ENCODE measurements at regions not wholly inside any gene's neighbourhood (a gene's known extent, or its start where the extent isn't known, plus 50 kb on each side); places are given as distances from the start of the nearest gene placed in this dataset.

DNA sequence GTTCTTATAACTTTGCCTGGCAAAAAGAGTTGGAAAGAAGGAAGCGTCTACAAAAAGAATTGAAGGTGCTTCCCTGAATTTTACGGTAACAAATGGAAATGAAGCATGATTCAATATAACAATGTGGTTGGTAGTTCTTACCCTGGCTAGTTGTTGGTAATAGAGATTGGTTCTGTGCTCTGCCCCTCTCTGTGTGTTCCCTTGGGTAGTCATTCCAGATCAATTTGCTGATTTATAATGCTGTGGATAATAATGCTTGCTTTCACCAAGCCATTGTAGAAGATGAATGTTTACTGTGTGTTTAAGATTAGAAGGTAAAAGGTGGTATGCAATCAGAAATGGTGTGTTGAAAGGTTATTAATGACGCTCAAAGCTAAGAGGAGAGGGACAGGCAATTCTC, 577.8 kb upstream of the NXPH2 start:
- H3K4me1 ChIP-seq (ENCODE audit: insufficient read depth, low read length, severe bottlenecking), result no peaks in the 10 kb centered on the region
- TF ChIP-seq, protein P1, sequence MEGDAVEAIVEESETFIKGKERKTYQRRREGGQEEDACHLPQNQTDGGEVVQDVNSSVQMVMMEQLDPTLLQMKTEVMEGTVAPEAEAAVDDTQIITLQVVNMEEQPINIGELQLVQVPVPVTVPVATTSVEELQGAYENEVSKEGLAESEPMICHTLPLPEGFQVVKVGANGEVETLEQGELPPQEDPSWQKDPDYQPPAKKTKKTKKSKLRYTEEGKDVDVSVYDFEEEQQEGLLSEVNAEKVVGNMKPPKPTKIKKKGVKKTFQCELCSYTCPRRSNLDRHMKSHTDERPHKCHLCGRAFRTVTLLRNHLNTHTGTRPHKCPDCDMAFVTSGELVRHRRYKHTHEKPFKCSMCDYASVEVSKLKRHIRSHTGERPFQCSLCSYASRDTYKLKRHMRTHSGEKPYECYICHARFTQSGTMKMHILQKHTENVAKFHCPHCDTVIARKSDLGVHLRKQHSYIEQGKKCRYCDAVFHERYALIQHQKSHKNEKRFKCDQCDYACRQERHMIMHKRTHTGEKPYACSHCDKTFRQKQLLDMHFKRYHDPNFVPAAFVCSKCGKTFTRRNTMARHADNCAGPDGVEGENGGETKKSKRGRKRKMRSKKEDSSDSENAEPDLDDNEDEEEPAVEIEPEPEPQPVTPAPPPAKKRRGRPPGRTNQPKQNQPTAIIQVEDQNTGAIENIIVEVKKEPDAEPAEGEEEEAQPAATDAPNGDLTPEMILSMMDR (IDR thresholded peaks at IDR 0.05; ENCODE audit: low read length), result no peak
- no peak for TF ChIP-seq EZH2 (IDR thresholded peaks at IDR 0.05; ENCODE audit: borderline replicate concordance, low read length)
- H2AFZ ChIP-seq (ENCODE audit: low read length), result no peak overlapping the region
- no peaks in the 10 kb centered on the region for H3K9me2 ChIP-seq (ENCODE audit: low read depth, low read length)
- H3K79me2 ChIP-seq (ENCODE audit: insufficient read depth, low read length), result no peaks in the 10 kb centered on the region
- no peaks in the 10 kb centered on the region for H3K27me3 ChIP-seq (ENCODE audit: insufficient read depth, low read length)
- H4K20me1 ChIP-seq (ENCODE audit: insufficient read depth, low read length), result no peaks in the 10 kb centered on the region
- no peak overlapping the region for H3K4me3 ChIP-seq (ENCODE audit: low read depth, low read length, poor library complexity, severe bottlenecking)
- no peak overlapping the region for H3K27ac ChIP-seq (ENCODE audit: low read depth, low read length, poor library complexity, severe bottlenecking)
- no peak overlapping the region for H3K9ac ChIP-seq (ENCODE audit: low read length)
- no peaks in the 10 kb centered on the region for H3K9me3 ChIP-seq (ENCODE audit: low read length)
- H3K36me3 ChIP-seq (ENCODE audit: insufficient read depth, low read length), result no peaks in the 10 kb centered on the region
- H3F3A ChIP-seq (ENCODE audit: insufficient read depth, low read length), result no peaks in the 10 kb centered on the region
- no peak overlapping the region for H3K4me2 ChIP-seq (ENCODE audit: low read length)

DNA sequence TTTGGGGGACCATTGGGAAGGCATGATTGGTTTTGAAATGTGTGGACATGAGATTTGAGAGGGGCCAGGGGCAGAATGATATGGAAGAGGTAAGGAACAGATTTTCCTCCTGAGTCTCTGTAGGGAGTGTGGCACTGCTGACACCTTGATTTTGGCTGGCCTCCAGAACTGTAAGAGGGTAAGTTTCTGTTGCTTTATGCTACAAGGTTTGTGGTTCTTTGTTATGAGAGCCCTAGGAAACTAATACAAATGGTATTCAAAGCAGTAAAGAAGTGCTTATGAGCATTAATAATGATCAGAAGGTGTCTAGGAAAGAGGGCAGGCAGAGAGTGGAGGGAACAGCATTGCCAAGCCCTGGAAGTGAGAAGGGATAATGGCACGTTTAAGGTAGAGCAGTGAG, 574.3 kb upstream of the NXPH2 start:
- no peaks in the 10 kb centered on the region for H3K36me3 ChIP-seq (ENCODE audit: insufficient read depth, low read length)
- H3K9me2 ChIP-seq (ENCODE audit: low read depth, low read length), result no peaks in the 10 kb centered on the region
- no peaks in the 10 kb centered on the region for H3K4me1 ChIP-seq (ENCODE audit: insufficient read depth, low read length, severe bottlenecking)
- no peaks in the 10 kb centered on the region for H3K9me3 ChIP-seq (ENCODE audit: low read length)
- no peak overlapping the region for H3K4me3 ChIP-seq (ENCODE audit: low read depth, low read length, poor library complexity, severe bottlenecking)
- H3K27ac ChIP-seq (ENCODE audit: low read depth, low read length, poor library complexity, severe bottlenecking), result no peak overlapping the region
- no peaks in the 10 kb centered on the region for H3K27me3 ChIP-seq (ENCODE audit: insufficient read depth, low read length)
- no peaks in the 10 kb centered on the region for H3F3A ChIP-seq (ENCODE audit: insufficient read depth, low read length)
- no peaks in the 10 kb centered on the region for H3K79me2 ChIP-seq (ENCODE audit: insufficient read depth, low read length)
- no peak overlapping the region for H3K9ac ChIP-seq (ENCODE audit: low read length)
- TF ChIP-seq, protein P1 (IDR thresholded peaks at IDR 0.05; ENCODE audit: low read length), result no peak
- no peak for TF ChIP-seq EZH2 (IDR thresholded peaks at IDR 0.05; ENCODE audit: borderline replicate concordance, low read length)
- H4K20me1 ChIP-seq (ENCODE audit: insufficient read depth, low read length), result no peaks in the 10 kb centered on the region
- H2AFZ ChIP-seq (ENCODE audit: low read length), result no peak overlapping the region
- no peak overlapping the region for H3K4me2 ChIP-seq (ENCODE audit: low read length)

DNA sequence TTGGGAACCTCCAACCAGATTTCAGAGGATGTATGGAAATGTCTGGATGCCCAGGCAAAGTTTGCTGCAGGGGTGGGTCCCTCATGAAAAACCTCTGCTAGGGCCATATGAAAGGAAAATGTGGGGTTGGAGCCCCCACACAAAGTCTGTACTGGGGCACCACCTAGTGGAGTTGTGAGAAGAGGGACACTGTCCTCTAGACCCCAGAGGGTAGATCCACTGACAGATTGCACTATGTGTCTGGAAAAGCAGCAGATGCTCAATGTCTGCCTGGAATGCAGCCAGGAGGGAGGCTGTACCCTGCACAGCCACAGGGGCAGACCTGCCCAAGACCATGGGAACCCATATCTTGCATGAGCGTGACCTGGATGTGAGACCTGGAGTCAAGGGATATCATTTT, 573.7 kb upstream of the NXPH2 start:
- no peaks in the 10 kb centered on the region for H3K36me3 ChIP-seq (ENCODE audit: insufficient read depth, low read length)
- no peak overlapping the region for H3K4me2 ChIP-seq (ENCODE audit: low read length)
- no peaks in the 10 kb centered on the region for H3K4me1 ChIP-seq (ENCODE audit: insufficient read depth, low read length, severe bottlenecking)
- H3K79me2 ChIP-seq (ENCODE audit: insufficient read depth, low read length), result no peaks in the 10 kb centered on the region
- no peaks in the 10 kb centered on the region for H3K27me3 ChIP-seq (ENCODE audit: insufficient read depth, low read length)
- no peak overlapping the region for H3K9ac ChIP-seq (ENCODE audit: low read length)
- TF ChIP-seq, protein P1 (IDR thresholded peaks at IDR 0.05; ENCODE audit: low read length), result no peak
- TF ChIP-seq EZH2 (IDR thresholded peaks at IDR 0.05; ENCODE audit: borderline replicate concordance, low read length), result no peak
- H3K9me2 ChIP-seq (ENCODE audit: low read depth, low read length), result no peaks in the 10 kb centered on the region
- H3F3A ChIP-seq (ENCODE audit: insufficient read depth, low read length), result no peaks in the 10 kb centered on the region
- H3K9me3 ChIP-seq (ENCODE audit: low read length), result no peaks in the 10 kb centered on the region
- no peak overlapping the region for H3K27ac ChIP-seq (ENCODE audit: low read depth, low read length, poor library complexity, severe bottlenecking)
- H2AFZ ChIP-seq (ENCODE audit: low read length), result no peak overlapping the region
- no peaks in the 10 kb centered on the region for H4K20me1 ChIP-seq (ENCODE audit: insufficient read depth, low read length)
- H3K4me3 ChIP-seq (ENCODE audit: low read depth, low read length, poor library complexity, severe bottlenecking), result no peak overlapping the region

All from OCI-LY1 (cell line).